GM12874 (cell line): ENCODE measurements at regions not wholly inside any gene's neighbourhood (a gene's known extent, or its start where the extent isn't known, plus 50 kb on each side); places are given as distances from the start of the nearest gene placed in this dataset.

ENCODE experiments used
- TF ChIP-seq, protein P1 (sequence below): IDR thresholded peaks from 2 replicates; pipeline ENCODE4 v1.5.1; 2011; ENCODE audit warnings: low read depth, mild to moderate bottlenecking, control low read depth, low read length, moderate library complexity; ENCODE audit not compliant: insufficient read depth

DNA sequence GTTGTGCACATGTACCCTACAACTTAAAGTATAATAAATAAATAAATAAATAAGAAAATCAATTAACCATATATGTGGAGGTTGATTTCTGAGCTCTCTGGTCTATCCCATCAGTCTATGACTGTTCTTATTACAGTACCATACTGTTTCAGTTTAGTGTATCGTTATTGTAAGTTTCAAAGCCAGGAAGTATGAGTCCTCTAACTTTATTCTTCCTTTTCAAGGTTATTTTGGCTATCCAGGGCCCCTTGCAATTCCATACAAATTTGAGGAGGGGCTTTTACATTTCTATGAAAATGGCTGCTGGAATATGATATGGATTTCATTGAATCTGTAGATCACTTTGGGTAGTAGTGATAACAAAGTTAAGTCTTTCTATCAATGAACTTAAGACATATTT, 96.9 kb upstream of the BCL9 start:
- TF ChIP-seq, protein P1, sequence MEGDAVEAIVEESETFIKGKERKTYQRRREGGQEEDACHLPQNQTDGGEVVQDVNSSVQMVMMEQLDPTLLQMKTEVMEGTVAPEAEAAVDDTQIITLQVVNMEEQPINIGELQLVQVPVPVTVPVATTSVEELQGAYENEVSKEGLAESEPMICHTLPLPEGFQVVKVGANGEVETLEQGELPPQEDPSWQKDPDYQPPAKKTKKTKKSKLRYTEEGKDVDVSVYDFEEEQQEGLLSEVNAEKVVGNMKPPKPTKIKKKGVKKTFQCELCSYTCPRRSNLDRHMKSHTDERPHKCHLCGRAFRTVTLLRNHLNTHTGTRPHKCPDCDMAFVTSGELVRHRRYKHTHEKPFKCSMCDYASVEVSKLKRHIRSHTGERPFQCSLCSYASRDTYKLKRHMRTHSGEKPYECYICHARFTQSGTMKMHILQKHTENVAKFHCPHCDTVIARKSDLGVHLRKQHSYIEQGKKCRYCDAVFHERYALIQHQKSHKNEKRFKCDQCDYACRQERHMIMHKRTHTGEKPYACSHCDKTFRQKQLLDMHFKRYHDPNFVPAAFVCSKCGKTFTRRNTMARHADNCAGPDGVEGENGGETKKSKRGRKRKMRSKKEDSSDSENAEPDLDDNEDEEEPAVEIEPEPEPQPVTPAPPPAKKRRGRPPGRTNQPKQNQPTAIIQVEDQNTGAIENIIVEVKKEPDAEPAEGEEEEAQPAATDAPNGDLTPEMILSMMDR = no peak

DNA sequence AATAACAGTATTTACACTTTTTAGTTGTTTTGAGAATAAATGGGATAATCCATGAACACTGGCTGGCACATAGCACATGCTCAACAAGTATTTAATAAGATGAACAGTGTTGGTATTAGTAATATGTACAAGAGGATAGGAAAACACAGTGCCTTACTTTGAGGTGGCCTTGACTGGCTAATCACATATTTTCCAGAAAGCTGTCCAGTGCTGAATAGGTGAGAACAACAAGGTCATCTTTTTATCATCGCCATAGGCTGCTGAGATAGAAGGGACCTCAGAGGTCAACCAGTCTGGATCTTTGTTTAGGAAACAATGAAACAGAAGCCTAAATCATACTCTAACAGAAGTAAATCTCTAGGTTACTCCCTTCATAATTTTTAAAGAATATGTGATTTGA, 89.7 kb upstream of the BCL9 start:
- TF ChIP-seq, protein P1 = no peak

DNA sequence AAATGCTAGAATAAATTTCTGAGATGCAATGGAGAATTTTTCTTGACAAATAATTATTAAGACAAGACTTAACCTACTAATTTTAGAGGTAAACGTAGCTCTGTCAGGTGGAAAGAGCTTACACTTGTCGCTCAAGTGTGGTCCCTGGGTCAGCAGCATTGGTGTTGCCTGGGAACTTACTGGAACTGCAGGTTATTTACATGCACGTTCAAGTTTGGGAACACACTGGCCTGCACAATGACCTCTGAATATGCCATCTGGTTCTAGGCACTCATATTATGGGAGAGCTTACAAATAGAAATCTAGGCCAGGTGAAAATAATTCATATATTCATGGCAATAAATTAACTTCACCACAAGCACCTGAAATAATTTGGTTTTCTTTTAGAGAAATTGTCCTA, 88.5 kb upstream of the BCL9 start:
- TF ChIP-seq, protein P1 = no peak

DNA sequence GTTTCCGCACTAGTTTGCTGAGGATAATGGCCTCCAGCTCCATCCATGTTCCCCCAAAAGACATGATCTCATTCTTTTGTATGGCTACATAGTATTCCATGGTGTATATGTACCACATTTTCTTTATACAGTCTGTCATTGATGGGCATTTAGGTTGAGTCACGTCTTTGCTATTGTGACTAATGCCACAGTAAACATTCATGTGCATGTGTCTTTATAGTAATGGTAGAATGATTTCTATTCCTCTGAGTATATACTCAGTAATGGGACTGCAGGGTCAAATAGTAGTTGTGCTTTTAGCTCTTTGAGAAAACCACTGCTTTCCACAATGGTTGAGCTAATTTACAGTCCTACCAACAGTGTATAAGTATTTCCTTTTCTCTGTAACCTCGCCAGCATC, 78.3 kb upstream of the BCL9 start:
- TF ChIP-seq, protein P1 = no peak

DNA sequence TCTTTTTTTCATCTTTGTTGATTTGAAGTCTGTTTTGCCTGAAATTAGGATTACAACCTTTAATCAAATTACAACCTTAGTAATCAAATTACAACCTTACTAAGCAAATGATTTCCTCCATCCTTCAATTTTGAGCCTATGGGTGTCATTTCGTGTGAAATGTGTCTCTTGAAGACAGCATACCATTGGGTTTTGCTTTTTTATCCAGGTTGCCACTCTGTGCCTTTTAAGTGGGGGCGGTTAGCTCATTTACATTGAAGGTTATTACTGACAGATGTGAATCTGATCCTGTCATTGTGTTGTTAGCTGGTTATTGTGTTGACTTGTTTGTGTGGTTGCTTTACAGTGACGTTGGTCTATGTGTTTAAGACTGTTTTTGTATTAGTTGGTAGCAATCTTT, 74.8 kb upstream of the BCL9 start:
- TF ChIP-seq, protein P1 = no peak

DNA sequence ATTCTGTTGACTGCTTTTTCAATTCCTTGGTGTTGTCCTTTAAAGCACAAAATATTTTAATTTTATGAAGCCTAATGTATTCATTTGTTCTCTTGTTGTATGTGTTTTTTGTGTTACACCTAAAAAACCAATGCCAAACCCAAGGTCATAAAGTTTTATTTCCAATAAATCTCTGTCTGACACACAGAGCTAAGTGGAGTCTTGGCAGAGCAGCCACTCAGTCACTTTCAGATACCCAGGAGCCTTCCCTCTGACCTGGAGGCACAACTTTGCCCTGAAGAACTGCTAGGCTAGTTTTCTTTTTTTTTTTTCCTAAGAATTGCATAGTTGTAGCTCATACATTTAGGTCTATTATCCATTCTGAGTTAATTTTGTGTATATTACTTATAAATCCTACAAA, 71.2 kb upstream of the BCL9 start:
- TF ChIP-seq, protein P1 = no peak

DNA sequence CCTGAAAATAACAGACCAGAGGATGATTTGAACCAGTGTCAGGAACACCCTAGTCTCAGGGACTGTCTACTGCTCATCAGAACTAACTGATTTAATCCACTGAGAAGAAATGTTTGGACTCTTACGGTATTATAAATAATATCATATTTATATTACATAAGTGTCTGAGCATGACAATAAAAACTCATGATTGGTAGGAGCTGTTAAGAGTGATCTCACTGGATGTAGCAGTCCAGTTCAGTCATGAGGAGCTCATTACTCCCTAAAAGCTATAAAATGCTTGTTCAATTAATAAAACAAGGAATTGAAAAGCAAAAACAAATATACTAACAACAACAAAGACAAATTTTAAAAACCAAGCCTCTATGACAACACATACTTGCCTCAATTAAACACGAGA, 68.8 kb upstream of the BCL9 start:
- TF ChIP-seq, protein P1 = no peak
